Stimulated activated naive CD8-positive, alpha-beta T cell treated with anti-CD3 and anti-CD28 coated beads, Interleukin-15, Interleukin-2, amounts not matched to agents 100 U/mL and 50 U/mL, for 24 hours (primary cell): ENCODE measurements at regions not wholly inside any gene's neighbourhood (a gene's known extent, or its start where the extent isn't known, plus 50 kb on each side); places are given as distances from the start of the nearest gene placed in this dataset.
"Not testable (repeated sequence)": the region's sequence is repeated elsewhere in the genome, so short reads cannot be mapped to it uniquely, and the experiment has no call there.

Source experiments
- ATAC-seq: fragments of 150-1000 bp; cut with Tn5 transposase; one replicate; pipeline ENCODE4 v1.10.0; 2021
- DNase-seq: peaks from one replicate; pipeline ENCODE4 v3.0.0; 2021

DNA sequence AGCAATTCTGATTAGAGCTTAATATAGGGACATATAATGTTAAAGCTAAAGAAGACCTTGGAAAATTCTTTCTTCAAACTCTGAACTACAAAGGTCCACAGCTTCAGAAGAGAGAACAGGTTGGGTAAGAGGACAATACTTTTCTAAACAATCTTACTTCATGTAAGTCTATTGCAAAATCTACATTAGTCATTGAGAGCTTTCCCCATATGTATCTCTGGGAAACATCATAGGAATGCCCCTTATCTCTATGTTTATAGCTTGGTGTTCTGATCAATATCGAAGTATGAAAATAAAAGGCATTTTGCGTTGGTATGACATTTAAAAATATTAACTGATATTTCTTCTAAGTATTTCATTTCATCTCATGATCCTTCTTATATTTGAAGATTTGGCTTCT lies 962.6 kb downstream of the AACS start:
- ATAC-seq = no peak
- no peak for DNase-seq

DNA sequence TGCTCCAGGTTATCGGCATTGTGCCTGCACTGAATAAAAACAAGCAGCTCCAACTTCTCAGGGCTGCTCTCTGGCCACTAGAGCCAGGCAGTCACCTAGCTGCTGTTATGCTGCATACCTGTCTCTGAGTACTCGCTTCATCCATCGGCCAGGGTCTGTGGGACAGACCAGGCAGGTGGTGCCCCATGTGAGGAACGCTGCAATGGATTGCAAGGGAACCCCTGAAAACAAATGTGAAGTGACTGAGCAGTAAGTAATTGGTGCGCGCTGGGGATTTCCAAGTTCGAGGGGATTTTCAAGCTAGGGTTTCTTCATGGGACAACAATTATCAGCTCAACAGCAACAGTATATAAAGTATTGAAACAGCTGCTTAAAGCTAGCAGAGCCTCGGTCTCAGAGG lies 965.3 kb downstream of the AACS start:
- no peak for ATAC-seq
- no peak for DNase-seq

DNA sequence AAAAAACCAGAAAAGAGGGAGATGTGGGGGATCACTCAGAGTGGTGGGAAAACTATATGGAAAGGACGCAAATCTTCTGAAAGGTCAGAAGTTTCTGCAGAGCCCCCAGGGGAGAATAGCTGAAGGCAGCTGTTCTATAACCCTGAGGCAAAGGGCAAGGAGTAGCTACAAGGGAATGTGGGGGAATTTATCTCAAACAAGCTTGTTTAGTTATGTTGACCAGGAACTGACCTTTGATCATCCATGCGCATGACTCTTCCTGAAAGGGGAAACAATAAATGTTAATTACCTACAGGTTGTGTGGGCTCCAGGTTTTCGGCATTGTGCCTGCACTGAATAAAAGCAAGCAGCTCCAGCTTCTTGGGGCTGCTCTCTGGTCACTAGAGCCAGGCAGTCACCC lies 968.5 kb downstream of the AACS start:
- ATAC-seq (no peak), DNase-seq (no peak)

DNA sequence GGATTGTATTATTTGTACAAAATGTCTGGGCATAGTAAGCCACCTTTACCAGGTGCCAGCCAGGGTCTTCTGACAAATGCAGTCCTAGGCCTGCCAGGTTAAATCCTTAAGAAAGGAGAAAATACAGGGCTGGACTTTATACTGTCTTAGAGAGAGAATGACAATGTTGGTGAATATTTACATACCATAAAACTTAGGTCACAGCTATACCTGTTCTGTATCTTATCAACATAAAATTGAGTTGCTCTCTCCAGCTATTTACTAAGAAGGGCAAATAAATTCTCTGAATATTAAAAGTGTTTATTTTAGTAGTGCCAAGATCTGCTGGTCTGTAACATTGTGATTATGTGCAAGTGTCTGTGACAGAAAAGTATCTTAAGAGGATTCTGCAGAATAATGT lies 971.1 kb downstream of the AACS start:
- DNase-seq (no peak), ATAC-seq (no peak)

DNA sequence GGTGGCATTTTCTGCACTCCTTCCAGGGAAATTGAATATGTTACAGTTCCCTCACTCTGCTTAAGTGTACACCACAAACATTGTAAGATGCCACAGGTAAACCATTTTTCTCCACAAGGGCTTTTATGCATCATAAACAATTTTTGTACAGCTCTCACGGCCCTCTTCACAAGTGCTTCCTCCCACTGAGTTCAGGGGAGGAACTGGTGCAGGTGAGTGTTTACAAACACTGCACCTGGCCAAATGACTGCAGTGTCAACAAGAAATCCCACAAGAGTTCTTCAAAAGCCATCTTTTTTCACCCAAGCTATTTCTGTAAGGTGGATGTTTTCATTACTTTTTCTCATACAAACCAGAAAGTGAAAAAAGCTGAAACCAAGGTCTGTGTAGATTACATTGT lies 973.2 kb downstream of the AACS start:
- ATAC-seq (no peak), DNase-seq (no peak)

DNA sequence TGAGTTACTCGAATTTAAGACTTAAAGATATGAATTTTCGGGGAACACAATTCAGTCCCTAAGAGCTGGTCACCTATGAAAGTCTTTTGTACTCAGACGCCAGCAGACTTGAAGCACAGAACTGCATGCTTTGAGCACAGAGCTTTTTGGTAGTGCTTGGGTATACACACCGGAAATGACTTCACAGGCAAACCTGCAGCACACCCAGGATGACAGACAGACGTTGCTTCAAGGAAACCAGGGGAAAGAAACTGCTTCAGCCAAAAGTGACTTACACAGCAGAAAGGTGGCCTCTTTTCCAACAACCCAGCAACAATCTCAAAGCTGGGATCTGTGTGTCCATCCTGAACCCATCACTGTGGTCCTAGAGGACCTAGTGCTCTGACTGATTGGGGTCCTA lies 975.1 kb downstream of the AACS start:
- no peak for DNase-seq
- no peak for ATAC-seq

DNA sequence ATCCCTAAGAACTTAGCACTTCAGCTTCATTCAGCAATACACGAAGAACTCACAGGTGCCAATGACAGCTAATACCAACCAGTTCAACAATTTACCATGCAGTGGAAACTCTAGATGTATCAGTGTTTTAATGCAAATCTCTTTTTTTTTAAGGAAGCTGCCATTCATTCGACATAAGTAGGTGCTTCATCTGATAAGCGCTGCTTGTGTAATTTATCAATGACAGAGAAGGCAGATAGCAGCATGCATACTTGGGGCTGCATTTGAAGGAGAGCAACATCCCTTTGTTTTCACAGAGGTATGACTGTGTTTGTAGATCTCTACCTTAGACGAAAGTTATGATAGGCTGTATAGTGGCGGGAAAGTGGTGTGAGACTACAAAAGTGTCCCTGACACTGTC lies 977.1 kb downstream of the AACS start:
- no peak for ATAC-seq
- no peak for DNase-seq

DNA sequence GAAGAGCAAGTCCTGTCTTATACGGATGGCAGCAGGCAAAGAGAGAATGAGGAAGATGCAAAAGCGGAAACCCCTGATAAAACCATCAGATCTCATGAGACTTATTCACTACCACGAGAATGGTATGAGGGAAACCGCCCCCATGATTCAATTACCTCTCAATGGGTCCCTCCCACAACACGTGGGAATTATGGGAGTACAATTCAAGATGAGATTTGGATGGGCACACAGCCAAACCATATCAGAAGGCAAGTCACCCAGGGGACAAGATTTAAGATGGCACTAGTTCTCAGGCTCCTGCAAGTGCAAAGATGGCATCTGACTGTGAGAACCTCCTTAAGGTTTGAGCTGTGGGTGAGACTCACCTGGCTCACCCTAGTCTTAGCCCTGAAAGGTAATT lies 984.3 kb downstream of the AACS start:
- ATAC-seq, DNase-seq: not testable (repeated sequence)

DNA sequence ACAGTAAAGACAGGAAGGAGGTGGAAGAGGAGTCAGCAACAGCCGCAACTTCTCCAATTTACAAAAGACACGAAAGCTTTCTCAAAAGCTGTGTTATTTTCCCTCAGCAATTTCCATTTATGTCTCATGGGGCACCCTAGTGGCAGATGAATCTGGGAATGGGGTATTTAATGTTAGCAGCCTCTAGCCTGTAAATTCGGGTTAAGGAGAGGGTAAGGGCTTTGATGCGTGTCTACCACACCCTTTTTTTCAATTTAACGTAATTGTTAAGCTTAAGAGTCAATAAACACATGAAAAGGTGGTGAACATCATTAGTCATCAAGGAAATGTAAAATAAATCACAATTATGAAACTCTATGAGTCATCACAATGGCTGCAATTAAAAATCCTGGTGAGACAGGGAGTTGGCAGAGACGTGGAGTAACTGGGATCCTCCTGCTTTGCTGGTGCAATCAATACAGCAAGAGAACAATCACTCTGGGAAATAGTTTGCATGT lies 986.4 kb downstream of the AACS start:
- DNase-seq = no peak
- ATAC-seq = no peak

DNA sequence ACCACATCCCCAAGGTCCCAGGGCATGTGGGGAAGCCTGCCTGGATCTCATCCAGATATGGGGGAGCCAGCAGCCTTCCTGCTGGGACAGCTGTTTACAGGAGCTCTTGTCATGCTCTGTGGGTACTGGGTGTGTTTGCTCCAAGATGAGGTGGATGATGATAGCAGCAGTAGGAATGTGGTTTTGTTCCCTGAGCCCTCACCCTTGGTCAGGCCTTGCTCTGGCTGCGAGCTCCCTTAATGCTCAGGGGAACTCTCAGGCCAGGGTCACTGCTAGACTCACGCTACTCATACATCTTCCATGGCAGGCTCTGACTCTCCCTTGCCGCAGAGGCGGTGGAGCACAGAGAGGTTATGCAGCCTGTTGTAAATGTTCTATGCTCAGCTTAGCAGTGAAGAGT lies 990.3 kb downstream of the AACS start:
- no peak for DNase-seq
- ATAC-seq = no peak

DNA sequence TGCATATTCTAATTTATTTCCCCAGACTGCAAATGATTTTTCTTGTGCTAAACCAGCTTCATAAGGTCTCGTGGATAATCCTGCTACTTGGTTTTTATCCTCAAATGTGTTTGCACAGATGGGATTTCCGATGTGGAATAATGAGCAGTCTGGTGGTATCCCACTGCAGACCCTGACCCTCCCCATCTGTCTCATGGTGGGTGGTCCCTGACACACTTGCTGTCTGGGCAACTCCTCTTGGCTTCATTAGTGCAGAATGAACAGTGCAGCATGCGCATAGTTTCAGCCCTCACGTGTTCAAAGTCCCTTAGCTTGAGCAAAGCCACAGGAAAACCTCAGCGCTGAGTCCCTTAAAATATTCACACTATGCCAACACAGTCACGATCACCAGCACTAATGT lies 996.5 kb downstream of the AACS start:
- ATAC-seq = no peak
- DNase-seq = no peak

DNA sequence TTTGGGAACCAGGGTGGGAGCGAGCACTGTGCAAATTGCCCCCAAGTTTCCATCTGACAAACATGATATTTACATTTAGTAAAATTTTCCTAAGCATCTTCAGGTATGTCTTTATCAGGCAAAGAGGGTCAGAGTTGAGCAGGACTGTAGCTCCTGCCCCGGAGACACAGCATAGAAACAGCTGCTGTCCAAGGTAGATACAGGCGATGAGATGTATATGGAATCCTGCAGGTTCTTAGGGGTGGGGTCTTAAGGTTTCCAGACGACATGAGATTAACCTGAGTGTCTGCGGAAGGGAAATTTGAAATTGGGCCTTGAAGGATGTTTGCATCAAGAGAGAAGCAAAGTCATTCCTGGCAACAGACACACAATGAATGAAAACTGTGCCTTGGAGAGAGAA lies 998.8 kb downstream of the AACS start:
- DNase-seq (no peak), ATAC-seq (no peak)

DNA sequence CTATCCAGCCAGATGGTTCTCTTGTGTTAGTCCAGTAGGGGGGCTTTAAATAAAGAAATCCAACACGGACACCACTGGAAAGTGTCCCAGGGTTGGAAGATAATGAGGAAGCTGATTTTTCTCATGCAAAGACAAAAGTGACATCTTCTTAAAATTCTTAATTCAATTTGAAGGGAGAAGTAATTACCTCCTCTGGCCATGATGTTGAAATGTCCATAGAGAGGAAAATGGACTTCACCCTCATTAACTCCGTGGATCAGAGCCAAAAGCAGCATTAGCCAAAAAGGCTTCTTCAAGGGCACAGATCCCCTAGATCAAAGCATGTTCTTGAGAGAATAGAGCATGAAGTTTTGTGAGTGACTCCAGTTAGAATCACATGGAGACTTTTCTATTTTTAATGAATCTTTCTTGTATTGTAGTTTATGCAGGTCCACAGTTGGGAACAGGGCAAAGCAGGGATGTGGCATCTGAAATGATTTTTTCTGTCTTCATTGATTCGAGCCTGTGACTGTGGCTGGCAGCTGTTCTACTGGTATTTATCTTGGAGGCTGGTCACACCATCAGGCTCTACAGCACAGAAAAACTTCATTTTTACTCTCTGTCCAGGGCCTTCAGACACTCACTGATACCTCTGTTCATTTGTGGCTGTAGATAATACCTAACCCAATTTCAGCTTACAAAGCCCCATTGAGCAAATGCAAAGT lies 1002.5 kb downstream of the AACS start:
- ATAC-seq = no peak
- DNase-seq = no peak

DNA sequence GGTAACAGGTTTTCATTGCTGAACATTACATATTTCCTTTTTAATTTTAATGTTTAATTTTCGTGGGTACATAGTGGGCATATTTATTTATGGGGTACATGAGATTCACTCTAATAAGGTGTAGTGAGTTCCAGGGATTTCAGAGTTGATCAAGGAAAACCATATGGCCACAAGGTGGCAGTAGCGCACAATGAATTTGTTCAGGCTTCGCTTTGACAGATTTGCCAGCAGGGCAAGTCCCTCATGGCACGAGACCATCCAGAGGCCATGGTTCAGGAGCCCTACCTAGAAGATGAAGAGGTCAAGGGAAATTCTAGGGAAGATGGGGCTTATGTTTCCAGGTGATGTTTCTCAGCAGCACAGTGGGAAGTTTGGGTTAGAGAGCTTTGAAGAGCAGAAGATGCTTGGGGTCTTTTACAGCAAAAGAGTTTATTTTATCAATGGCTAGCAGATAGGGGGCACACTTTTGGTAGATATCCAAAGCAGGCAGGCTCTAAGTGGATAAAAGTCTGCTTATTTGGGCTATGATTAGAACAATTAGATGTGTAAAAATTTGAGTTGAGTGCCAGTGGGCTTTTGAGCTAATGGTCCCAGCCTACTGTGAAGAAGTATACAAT lies 1004.4 kb downstream of the AACS start:
- ATAC-seq (no peak), DNase-seq (peak; percentile 64)

DNA sequence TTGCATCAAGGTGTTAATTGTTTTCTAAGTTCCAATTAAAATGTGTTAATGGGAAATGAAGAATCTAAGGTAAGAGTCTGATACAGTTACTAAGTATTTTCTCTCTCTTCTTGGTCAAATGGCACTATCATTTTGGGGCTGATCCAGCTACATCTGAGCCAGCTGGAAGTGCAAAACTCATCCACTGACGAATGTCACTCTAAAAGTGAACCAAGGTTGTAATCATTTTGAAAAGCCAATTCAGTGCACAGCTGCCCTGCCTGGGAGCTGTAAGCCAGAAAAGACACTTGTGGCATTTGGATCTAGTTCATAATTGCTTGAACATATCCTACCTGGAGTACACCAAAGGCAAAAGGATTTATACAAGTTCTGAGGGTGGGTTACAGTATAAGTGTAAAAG lies 1011.3 kb downstream of the AACS start:
- ATAC-seq = no peak
- DNase-seq = no peak

DNA sequence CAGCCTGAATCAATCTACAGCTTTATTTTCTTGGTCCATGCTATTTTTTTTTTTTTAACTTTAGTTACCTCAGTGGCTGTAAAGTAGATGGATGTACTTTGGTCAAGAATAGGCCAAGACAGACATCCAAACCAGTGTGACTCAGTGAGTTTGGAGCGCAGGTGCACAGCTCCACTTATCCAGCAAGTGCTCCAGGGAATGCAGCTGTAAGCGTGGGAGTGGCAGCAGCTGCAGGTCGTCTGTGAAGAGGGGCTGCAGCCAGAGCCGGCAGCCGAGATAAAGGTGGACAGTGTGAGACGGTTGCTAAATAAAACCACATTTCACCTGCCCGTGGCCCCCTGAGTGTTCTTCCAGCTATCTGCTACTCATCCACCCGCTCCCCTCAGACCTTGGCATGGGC lies 1018.7 kb downstream of the AACS start:
- DNase-seq (no peak), ATAC-seq (no peak)

DNA sequence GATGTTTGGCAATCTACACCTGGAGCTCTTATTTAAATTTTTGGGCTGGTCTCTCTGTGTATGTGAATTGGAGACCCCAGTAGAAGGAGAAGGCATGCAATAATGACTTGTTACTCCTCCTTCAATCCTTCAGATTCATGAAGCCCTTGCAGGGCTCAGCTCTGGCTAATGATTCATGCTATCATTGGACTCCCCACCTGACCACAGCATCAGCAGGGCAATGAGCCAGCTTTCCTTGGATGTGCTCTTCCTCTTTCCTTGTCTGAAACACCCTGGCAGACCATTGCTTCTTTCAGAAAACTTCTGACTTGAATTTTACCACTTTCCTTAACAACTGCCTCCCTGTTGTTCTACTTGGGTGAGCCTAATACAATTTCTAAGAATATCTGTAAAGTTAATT lies 1019.2 kb downstream of the AACS start:
- ATAC-seq = no peak
- DNase-seq = no peak

DNA sequence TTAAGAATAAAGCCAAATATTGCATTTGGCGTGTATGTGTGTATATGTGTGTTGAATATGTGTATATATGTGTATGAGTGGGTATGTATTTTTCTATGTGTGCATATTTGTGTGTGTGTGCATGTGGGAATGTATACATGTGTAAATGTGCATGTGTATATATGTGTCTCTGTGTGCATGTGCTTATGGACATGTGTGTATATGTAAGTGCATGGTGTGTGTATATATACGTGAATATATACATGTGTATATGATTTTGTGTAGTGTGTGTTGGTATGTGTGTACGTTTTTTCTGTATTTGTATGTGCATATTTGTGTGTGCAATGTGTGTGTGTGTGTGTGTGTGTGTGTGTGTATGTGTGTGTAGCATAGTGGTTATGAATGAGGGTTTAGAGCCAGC lies 1021.0 kb downstream of the AACS start:
- ATAC-seq = no peak
- no peak for DNase-seq

DNA sequence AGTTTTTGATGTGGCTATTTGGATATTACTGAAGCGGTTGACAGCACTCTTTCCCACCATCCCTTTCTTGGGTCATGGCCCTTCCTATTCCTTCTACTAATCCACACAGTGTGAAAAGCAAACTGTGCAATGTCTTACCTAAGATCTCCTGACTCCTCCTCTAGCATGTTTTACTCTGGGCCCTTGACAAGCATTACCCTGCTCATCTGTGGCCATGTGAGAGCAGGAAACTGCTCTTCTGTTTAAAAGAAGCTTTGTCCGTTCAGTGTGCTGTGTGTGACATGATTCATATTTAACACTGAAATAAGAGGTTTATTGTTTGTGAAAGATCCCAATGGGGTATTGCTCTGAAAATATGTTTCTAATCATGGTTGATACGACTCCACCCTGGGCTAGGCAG lies 1022.5 kb downstream of the AACS start:
- ATAC-seq = no peak
- no peak for DNase-seq

DNA sequence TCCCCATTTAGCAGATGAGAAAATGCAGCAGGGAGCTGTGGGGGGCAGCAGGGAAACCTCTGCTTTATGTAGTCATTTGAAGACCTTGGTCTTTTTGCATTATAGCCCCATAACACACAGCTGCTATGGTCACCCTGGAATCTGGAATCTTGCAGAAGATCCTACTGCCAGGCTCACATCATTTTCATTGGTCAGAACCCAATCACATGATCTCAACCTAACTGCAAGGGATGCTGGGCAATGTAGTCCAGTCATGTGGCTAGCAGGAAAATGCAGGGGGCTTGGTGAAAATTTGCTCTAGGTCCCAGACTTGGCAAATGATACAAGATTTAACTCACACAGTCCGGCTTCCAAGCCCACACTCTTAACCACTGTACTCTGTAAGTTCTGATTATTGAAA lies 1028.7 kb downstream of the AACS start:
- ATAC-seq (no peak), DNase-seq (no peak)

DNA sequence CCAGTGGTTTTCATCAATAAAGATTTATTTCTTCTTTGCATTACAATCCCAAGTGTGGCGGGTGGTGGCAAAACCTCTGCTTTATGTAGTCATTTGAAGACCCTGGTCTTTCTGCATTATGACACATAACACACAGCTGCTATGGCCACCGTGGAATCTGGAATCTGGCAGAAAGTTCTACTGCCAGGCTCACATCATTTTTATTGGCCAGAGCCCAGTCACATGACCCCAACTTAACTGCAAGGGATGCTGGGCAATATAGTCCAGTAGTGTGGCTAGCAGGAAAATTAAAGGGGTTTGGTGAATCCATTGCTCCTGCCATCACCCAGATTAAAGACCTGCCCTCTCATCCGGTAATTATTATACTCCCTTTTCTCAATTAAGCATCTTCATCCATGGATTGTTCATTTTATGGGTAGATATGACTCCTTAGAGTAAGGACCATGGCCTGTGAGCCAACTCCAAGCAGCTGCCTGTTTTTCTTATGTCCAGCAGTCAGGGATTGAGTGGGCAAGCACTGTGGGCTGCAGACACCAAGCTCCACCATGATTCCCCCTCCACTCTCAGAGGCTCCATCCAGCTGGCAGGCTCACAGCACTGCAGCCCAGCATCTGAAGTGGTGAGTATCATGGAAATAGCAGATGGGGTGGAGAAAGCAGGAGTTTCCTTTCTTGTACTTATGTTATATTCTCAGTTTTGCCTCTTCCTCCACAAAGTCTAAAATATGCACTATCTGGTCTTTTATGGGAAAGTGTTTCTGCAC lies 1030.7 kb downstream of the AACS start:
- no peak for DNase-seq
- ATAC-seq = no peak

DNA sequence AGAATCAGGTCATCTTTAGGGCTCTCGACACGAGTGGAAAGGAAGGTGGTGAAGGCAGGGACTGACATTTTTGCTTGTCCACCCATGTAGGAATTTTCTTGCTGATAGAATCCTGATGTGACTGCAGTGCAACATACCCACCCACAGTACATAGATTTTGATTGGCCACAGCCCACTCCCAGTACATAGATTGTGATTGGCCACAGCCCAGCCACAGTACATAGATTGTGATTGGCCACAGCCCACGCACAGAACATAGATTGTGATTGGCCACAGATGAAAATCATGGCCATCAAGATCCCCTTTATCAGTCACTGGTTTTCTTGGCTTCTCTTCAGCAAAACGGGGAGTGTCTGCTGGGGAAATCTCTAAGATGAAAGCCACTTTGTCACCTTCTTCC lies 1041.5 kb downstream of the AACS start:
- DNase-seq (no peak), ATAC-seq (no peak)

DNA sequence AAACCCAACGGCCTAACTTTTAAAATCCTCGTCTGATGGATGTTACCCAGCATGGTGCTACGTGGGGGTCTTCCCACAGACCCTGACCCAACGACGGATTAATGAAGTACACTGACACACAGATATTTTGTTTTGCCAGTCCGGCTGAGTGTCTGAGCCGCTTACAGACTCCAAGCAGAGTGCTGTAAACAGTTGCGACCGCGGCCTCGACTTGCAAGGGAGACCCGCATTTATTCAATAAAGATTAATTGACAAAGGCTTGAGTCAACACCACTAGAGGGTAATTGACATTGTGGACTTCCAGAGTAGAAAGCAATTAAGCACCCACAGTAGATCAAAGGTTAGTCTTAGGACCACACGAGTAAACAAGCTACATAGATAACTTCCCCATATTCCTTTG lies 1042.4 kb downstream of the AACS start:
- DNase-seq (no peak), ATAC-seq (no peak)

DNA sequence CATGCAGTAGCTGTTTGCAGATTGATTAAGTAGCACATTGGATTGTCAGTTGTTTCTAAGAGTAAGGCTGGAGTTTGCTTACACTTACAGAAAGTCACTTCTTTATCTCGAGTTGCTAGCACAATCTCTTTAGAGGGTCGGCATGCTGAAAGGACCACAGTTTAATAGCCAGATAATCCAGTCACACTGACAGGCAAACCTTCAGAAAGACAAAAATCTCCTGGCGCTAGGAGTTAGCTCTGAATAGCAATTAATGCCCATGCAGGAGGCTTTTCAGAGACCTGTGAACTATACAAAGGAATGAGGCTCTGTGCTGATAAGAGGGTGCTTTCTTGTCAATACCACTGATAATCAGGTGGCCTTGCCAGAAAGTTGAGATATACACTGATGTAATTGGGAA lies 1043.0 kb downstream of the AACS start:
- ATAC-seq (no peak), DNase-seq (no peak)
